ENCODE measurements at regions not wholly inside any gene's neighbourhood (a gene's known extent, or its start where the extent isn't known, plus 50 kb on each side); places are given as distances from the start of the nearest gene placed in this dataset.

- Histone ChIP-seq H3K9me2 (ENCODE audit: insufficient read depth, low read length) (no peaks in the 10 kb centered on the region), H4K20me1 (ENCODE audit: insufficient read depth) (no peaks in the 10 kb centered on the region), H3K4me3 (ENCODE audit: low read length) (no peak overlapping the region), H3K27ac (ENCODE audit: low read length) (no peak overlapping the region), H3K79me2 (replicated peaks; ENCODE audit: insufficient read depth, low read length) (no peaks in the 10 kb centered on the region), H3F3A (ENCODE audit: insufficient read depth, low read length, poor library complexity, severe bottlenecking) (no peaks in the 10 kb centered on the region), H3K9ac (ENCODE audit: low read length) (no peak overlapping the region), H3K27me3 (ENCODE audit: insufficient read depth, low read depth, low read length) (no peaks in the 10 kb centered on the region), H3K4me2 (ENCODE audit: low read length) (no peak overlapping the region), H3K36me3 (ENCODE audit: insufficient read depth, low read length) (no peaks in the 10 kb centered on the region), H3K9me3 (ENCODE audit: low read length) (no peaks in the 10 kb centered on the region), H2AFZ (ENCODE audit: low read depth, low read length) (no peak overlapping the region)
- TF ChIP-seq SMC3 (conservative IDR thresholded peaks at IDR 0.05; ENCODE audit: poor library complexity) (no peak), REST (IDR thresholded peaks at IDR 0.05; ENCODE audit: borderline replicate concordance) (no peak), EZH2 (IDR thresholded peaks at IDR 0.05; ENCODE audit: borderline replicate concordance, insufficient read depth, low read length, poor library complexity, severe bottlenecking) (no peak), MXI1 (conservative IDR thresholded peaks at IDR 0.05; ENCODE audit: poor library complexity, severe bottlenecking) (no peak), EP300 (conservative IDR thresholded peaks at IDR 0.05; ENCODE audit: poor library complexity, severe bottlenecking) (no peak), POLR2AphosphoS5 (IDR thresholded peaks at IDR 0.05) (no peak), RAD21 (conservative IDR thresholded peaks at IDR 0.05) (no peak), TAF1 (IDR thresholded peaks at IDR 0.05; ENCODE audit: low read depth) (no peak), CTCF (IDR thresholded peaks at IDR 0.05; ENCODE audit: poor library complexity, severe bottlenecking) (no peak)
Measured at GRCh38 chr15:88324741-88325065, 68.2 kb upstream of the NTRK3 start.

- no peaks in the 10 kb centered on the region for H3K27me3 ChIP-seq (ENCODE audit: insufficient read depth, low read depth, low read length)
- H3K36me3 ChIP-seq (ENCODE audit: insufficient read depth, low read length), result no peaks in the 10 kb centered on the region
- H3K4me2 ChIP-seq (ENCODE audit: low read length), result no peak overlapping the region
- no peaks in the 10 kb centered on the region for H3K9me3 ChIP-seq (ENCODE audit: low read length)
- no peak overlapping the region for H2AFZ ChIP-seq (ENCODE audit: low read depth, low read length)
- H3K79me2 ChIP-seq (replicated peaks; ENCODE audit: insufficient read depth, low read length), result no peaks in the 10 kb centered on the region
- TF ChIP-seq SMC3 (conservative IDR thresholded peaks at IDR 0.05; ENCODE audit: poor library complexity) (no peak), MXI1 (conservative IDR thresholded peaks at IDR 0.05; ENCODE audit: poor library complexity, severe bottlenecking) (no peak), TAF1 (IDR thresholded peaks at IDR 0.05; ENCODE audit: low read depth) (no peak), RAD21 (conservative IDR thresholded peaks at IDR 0.05) (no peak), REST (IDR thresholded peaks at IDR 0.05; ENCODE audit: borderline replicate concordance) (no peak), POLR2AphosphoS5 (IDR thresholded peaks at IDR 0.05) (no peak), EZH2 (IDR thresholded peaks at IDR 0.05; ENCODE audit: borderline replicate concordance, insufficient read depth, low read length, poor library complexity, severe bottlenecking) (no peak), CTCF (IDR thresholded peaks at IDR 0.05; ENCODE audit: poor library complexity, severe bottlenecking) (no peak), EP300 (conservative IDR thresholded peaks at IDR 0.05; ENCODE audit: poor library complexity, severe bottlenecking) (no peak)
- H3K27ac ChIP-seq (ENCODE audit: low read length), result no peak overlapping the region
- H3F3A ChIP-seq (ENCODE audit: insufficient read depth, low read length, poor library complexity, severe bottlenecking), result no peaks in the 10 kb centered on the region
- no peak overlapping the region for H3K9ac ChIP-seq (ENCODE audit: low read length)
- H3K9me2 ChIP-seq (ENCODE audit: insufficient read depth, low read length), result no peaks in the 10 kb centered on the region
- H3K4me3 ChIP-seq (ENCODE audit: low read length), result no peak overlapping the region
- H4K20me1 ChIP-seq (ENCODE audit: insufficient read depth), result no peaks in the 10 kb centered on the region
Measured at GRCh38 chr15:88323976-88324740, 67.6 kb upstream of the NTRK3 start.
